HG02642 (cell line): ENCODE measurements at regions not wholly inside any gene's neighbourhood (a gene's known extent, or its start where the extent isn't known, plus 50 kb on each side); places are given as distances from the start of the nearest gene placed in this dataset.
"Not testable (repeated sequence)": the region's sequence is repeated elsewhere in the genome, so short reads cannot be mapped to it uniquely, and the experiment has no call there.

Experiments used
- ATAC-seq: cut with Tn5 transposase; IDR thresholded peaks from one replicate; pipeline ENCODE4 v1.9.1; 2021; ENCODE audit warnings: mild to moderate bottlenecking; ENCODE audit not compliant: unreplicated experiment, poor library complexity

- no peak for ATAC-seq
Observed at GRCh38 chr5:13143214-13143613, 801.3 kb downstream of the DNAH5 start.

- ATAC-seq = no peak
Observed at GRCh38 chr5:13133951-13134350, 810.5 kb downstream of the DNAH5 start.

- no peak for ATAC-seq
Observed at GRCh38 chr5:13115476-13115875, 829.0 kb downstream of the DNAH5 start.

GRCh38 chr5:13108265-13108664 is 836.2 kb downstream of the DNAH5 start:
- ATAC-seq = no peak

DNA sequence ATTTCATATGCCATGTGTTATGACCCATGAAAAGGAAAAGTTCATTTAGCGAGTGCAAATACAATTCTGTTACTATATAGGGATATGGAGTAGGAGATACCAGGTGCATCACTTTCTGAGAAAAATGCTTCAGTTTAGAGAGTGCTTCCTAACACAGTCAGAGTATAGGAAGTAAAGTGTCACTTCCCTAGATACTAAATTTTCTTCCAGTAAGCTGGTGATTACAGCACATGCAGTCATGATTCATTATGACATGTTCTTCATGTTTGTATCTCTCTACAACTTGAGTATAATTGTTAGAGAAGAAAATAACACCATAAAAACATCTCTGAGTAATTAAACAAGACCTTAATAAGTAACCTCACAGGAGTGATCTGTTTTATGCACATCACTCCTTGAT is 837.0 kb downstream of the DNAH5 start:
- ATAC-seq = no peak

GRCh38 chr5:13081116-13081515 is 863.4 kb downstream of the DNAH5 start:
- ATAC-seq = no peak

DNA sequence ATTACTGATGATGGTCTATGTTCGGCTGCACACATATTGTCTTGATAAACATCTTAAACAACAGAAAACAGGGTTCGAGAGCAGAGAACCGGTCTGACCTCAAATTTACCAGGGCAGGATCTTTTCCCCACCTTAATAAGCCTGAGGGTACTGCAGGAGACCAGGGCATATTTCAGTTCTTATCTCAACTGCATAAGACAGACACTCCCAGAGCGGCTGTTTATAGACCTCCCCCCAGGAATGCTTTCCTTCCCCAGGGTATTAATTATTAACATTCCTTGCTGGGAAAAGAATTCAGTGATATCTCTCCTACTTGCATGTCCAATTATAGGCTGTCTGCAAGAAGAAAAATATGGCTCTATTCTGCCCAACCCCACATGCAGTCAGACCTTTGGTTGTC is 871.6 kb downstream of the DNAH5 start:
- ATAC-seq = not testable (repeated sequence)

- ATAC-seq = no peak
Observed at GRCh38 chr5:13063088-13063487, 881.4 kb downstream of the DNAH5 start.

GRCh38 chr5:13045897-13046551 is 898.5 kb downstream of the DNAH5 start:
- no peak for ATAC-seq

DNA sequence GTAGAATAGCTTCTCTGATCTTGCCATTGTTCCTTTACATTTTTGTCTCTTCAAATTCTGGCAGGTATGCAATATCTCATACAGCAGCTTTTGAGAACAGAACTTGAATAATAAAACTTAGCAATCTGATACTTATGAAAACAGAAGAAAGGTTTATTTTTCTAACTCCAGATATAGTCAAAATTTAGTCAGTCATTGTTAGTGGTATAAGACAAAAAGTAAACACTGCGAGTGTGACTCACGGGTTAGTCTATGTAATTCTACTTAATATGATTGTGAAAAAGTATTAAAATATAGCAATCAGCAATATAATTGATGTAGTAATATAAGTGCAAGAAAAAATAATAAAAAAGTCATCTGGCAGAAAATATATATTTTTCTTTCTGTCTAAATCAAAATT is 910.4 kb downstream of the DNAH5 start:
- no peak for ATAC-seq

DNA sequence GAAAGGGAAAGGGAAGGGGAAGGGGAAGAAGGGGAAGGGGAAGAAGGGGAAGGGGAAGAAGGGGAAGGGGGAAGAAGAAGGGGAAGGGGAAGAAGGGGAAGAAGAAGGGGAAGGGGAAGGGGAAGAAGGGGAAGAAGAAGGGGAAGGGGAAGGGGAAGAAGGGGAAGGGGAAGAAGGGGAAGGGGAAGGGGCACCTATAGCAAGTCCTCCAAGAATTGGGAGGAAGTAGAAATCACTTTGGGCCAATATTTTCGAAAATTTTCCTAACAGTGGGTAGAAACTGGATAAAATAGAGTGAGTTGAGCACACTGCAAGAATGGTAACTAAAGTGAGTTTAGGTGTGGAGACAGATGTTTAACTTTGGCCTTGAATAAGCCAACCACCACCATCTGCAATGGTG is 915.3 kb downstream of the DNAH5 start:
- no peak for ATAC-seq

DNA sequence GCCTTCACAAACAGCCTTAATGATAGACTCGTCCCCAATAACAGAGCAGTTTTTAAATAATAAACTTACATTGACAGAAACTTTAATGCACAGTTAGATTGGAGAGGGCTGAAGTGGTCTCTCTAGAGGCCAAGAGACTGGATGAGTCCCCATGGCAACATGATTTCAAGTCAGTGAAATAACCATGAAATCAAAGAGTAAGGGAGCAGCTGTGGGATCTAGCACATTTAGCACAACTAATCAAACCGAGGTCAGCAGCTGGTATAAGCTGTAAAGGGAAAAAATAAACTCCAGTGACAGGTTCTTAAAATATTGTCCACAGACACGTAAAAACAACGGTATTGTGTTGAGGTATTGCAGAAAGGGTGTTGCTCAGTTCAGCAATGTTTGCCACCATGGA is 916.6 kb downstream of the DNAH5 start:
- ATAC-seq = no peak

DNA sequence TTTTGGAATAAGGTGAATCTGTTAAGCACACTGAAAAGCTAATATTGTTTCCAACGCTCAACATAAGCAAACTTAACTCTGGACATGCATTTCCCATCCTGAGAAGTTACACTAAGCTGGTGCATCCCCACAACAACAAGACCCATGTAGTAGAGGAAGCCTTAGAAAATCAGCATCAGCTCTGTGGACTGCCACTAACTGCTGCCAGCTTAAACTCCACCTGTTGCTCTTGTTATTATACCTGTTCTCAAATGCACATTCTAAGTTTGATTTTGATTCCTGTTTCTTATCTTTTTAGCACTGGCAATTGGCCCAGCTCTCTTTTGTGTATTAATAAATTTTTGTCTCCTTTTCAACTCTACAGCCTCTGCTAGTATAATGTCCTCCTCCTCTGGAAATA is 924.8 kb downstream of the DNAH5 start:
- ATAC-seq = no peak

DNA sequence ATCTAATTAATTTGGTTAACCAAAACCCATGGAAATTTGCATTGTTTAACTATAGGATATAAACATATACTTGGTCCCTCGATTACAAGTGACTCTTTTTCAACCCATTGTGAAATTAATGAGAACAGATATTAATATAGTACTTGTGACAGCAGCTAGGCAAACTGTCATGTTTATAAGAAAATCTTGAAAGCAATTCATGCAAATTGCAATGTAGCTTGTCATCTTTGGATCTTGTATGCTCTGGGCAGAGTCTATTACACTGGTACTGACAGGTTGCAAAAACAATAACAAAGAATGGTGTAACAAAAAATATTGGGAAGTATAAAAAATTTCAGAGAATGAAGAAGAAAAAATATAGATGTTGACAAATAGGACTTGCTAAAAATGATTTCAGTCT is 941.0 kb downstream of the DNAH5 start:
- no peak for ATAC-seq

DNA sequence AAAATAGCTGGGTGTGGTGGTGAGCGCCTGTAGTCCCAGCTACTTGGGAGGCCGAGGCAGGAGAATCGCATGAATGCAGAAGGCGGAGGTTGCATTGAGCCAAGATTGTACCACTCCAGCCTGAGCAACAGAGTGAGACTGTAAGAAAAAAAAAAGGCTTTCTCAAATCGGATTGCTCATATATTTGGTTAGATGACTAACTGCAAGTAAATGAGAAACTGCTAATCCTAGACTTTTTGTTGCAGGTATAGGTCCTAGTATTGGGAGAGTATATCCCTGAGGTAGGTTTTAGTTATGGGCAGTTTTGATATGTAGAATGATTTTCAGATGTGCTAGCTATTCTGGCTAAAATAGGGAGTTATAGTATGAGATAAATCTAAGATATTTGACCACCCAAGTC is 944.8 kb downstream of the DNAH5 start:
- ATAC-seq = no peak

DNA sequence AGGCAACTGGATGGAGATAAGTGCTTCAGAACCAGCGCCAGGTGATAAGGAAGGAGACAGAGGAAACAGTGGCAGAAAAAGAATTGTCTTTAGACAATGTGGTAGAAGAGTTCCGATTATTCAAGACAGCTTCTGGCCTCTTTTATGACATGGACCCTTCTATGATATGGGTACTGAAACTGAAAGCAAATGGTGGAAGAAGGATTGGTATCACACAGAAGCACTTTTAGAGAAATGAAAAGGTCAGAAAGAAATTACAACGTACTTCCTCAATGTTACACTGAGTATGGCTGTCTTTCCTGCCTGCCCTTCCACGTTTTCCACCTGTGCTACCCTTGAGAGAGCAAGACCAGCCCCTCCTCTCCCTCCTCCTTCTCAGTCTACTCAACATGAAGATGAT is 959.3 kb downstream of the DNAH5 start:
- no peak for ATAC-seq

DNA sequence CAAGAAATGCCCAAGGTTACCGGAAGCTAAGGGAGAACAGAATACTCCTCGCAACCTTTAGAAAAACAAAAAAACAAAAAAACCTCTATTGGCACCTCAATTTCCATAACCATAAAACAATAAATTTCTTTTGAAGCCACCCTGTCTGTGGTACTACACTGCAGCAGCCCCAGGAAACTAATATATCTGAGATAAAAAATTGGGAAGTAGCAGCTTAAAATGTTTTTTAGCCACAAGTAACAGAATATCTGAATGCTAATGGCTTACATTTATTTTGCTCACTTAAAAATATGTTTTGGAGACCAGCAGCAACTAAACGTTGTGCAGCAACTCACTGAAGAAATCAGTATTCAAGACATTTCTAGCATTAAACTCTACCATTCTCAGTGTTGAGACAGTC is 969.6 kb downstream of the DNAH5 start:
- no peak for ATAC-seq

DNA sequence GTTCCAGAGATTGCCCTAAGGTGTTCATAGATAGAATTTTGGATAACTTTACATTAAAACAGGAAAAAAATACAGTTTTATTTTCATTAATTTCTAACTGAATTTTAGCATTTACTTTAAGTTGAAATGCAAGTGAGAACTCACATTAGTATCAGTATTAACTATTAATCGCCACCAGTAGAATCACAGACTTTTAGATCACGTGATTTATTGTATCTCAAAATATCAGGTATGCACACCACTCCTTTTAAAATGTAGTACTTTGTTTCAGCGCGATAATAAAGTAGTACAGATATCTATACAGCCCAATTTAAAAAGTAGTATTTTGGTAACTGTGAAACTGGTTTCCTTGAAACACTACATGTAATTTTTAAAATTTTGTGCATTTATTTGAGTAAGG is 978.7 kb downstream of the DNAH5 start:
- ATAC-seq = no peak

GRCh38 chr5:12959713-12960112 is 984.8 kb downstream of the DNAH5 start:
- ATAC-seq = no peak

- no peak for ATAC-seq
Observed at GRCh38 chr5:12952409-12952808, 992.1 kb downstream of the DNAH5 start.

DNA sequence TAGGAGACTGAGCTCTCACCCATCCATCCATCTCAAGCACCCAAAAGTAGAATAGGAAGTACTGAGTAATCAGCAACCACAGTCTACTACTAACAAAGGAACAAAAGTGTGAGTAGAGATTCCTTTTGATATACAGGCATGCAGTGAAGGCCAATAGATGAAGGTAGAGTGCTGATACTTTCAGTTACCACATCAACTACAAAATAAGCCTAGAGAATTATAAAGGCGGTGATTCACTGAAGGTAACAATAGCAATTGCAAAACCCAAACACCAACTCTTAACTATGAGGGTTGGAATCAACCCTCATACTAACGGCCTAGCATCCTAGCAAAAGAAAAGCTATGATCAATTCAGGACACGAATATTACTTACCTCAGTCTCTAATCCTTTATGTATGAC is 992.6 kb downstream of the DNAH5 start:
- ATAC-seq = no peak

GRCh38 chr5:12947379-12947778 is 997.1 kb downstream of the DNAH5 start:
- ATAC-seq = no peak

DNA sequence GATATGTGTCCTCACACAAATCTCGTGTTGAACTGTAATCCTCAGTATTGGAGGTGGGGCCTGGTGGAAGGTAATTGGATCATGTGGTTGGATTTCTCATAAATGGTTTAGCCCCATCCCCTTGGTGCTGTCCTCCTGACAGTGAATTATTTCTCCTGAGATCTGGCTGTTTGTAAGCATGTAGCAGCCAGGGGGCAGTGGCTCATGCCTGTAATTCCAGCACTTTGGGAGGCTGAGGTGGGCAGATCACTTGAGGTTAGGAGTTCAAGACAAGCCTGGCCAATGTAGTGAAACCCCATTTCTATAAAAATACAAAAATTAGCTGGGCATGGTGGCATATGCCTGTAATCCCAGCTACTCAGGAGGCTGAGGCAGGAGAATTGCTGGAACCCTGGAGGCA is 999.0 kb downstream of the DNAH5 start:
- not testable (repeated sequence) for ATAC-seq
